Natural killer cell (primary cell): ENCODE measurements at regions not wholly inside any gene's neighbourhood (a gene's known extent, or its start where the extent isn't known, plus 50 kb on each side); places are given as distances from the start of the nearest gene placed in this dataset.

Experiments
- ATAC-seq, 3 donors: fragments of 150-1000 bp in 2 of 3; fragments of 200-7000 bp in 1 of 3; cut with Tn5 transposase; 1 replicate in 1 of 3; 2 replicates in 2 of 3; pipeline ENCODE4 v1.10.0; 2021; ENCODE audit warnings: mild to moderate bottlenecking in 2 of 3, moderate library complexity in 2 of 3
- DNase-seq, 2 donors: peaks; one replicate each; pipeline versions ENCODE4 v3.0.0 to v3.0.0-alpha.2; 2013 to 2021; ENCODE audit warnings: mixed read lengths in 1 of 2
- H3K27ac ChIP-seq: one replicate; pipeline ENCODE4 v1.5.1; 2013; ENCODE audit warnings: mild to moderate bottlenecking, low read length
- H3K27me3 ChIP-seq: one replicate; pipeline ENCODE4 v1.6.1; 2013; ENCODE audit warnings: low read length; ENCODE audit not compliant: control insufficient read depth, insufficient read depth
- H3K36me3 ChIP-seq: one replicate; pipeline ENCODE4 v1.6.1; 2013; ENCODE audit warnings: low read length; ENCODE audit not compliant: control insufficient read depth, insufficient read depth
- H3K4me1 ChIP-seq: one replicate; pipeline ENCODE4 v1.6.1; 2013; ENCODE audit warnings: low read length; ENCODE audit not compliant: control insufficient read depth, insufficient read depth
- H3K4me3 ChIP-seq: one replicate; pipeline ENCODE4 v1.5.1; 2013; ENCODE audit warnings: low read length
- H3K9me3 ChIP-seq: one replicate; pipeline ENCODE4 v1.6.1; 2013; ENCODE audit warnings: low read length; ENCODE audit not compliant: control insufficient read depth, insufficient read depth
- H3K27ac Mint-ChIP-seq, 2 donors: one replicate each; pipeline ENCODE4 v1.8.0; 2022; ENCODE audit warnings: mild to moderate bottlenecking in 2 of 2, mixed read lengths in 2 of 2, moderate library complexity in 1 of 2
- H3K27me3 Mint-ChIP-seq, 2 donors: one replicate each; pipeline ENCODE4 v1.8.0; 2022; ENCODE audit warnings: low read depth in 2 of 2, mixed read lengths in 2 of 2
- H3K36me3 Mint-ChIP-seq: one replicate; pipeline ENCODE4 v1.8.0; 2022; ENCODE audit warnings: mixed read lengths
- H3K4me1 Mint-ChIP-seq, 2 donors: one replicate each; pipeline ENCODE4 v1.8.0; 2022; ENCODE audit warnings: mixed read lengths in 2 of 2
- H3K4me3 Mint-ChIP-seq: one replicate; pipeline ENCODE4 v1.8.0; 2022; ENCODE audit warnings: mild to moderate bottlenecking, moderate library complexity, mixed read lengths
- H3K9me3 Mint-ChIP-seq, 2 donors: one replicate each; pipeline ENCODE4 v1.8.0; 2022; ENCODE audit warnings: mixed read lengths in 2 of 2
- WGBS: methylation state at CpG from one replicate; pipeline ENCODE4 v1.1.7; 2013; ENCODE audit warnings: missing lambda C conversion rate; ENCODE audit not compliant: insufficient coverage; 5-methylcytosine and 5-hydroxymethylcytosine counted together
- intact Hi-C: fragments of 100-400 bp; cut with micrococcal nuclease; formaldehyde crosslinking; loops from one replicate; pipeline ENCODE4 v1.14.2; 2022
- TF ChIP-seq, protein P1 (sequence below): fragments of 200-600 bp; IDR thresholded peaks from one replicate; pipeline ENCODE4 v1.8.0; 2022; ENCODE audit warnings: antibody characterized with exemption

DNA sequence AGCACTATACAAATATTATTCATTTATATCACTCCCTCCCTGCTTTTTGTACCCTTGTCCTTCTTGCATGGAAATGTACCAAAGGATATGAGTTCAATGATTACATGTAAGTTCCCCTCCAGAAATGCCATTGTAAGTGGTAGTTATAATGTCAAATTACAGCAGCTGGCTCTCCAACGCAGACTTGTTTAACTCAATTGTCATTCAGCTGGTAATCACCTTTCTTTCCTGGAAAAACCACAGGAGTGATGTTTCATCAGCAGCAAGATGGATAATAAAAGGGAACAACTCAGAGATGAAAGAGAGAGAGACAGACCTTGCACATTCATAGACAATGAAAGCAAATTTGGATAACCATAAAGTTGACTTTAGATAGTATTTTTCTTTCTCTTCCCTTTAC lies 578.6 kb upstream of the PBX1 start:
- WGBS: no CpG with 5 or more reads among the region's 1 CpG
- no peak for ATAC-seq

DNA sequence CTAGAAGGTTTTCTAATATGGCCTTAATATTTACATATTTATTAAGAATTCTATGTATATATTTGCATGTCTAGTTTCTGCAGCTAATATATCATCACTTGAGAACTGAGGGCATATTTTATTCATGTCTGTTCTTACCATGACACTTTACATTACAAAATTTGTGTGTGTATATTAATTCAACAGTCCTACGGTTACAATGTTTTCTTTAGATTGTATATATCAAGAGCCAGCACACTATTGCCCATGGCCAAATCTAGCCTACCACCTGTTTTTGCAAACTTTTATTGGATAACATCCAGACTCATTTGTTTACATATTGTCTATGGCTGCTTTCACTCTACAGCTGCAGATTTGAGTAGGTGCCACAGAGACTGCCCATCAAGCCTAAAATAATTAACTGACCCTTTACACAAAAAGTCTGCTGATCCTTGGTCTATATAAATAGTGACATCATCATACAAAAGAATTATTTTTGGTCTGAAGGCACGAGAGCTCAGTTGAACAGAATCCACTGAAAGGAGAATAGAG lies 577.4 kb upstream of the PBX1 start:
- Mint-ChIP-seq H3K27ac (no peak overlapping the region), H3K4me1 (no peaks in the 10 kb centered on the region), H3K36me3 (no peaks in the 10 kb centered on the region), H3K4me3 (no peak overlapping the region), H3K9me3 (peaks cover 16% of the 10 kb centered on the region in 2 donors), H3K27me3 (no peaks in the 10 kb centered on the region)
- Histone ChIP-seq H3K4me1 (no peaks in the 10 kb centered on the region), H3K9me3 (no peaks in the 10 kb centered on the region), H3K4me3 (no peak overlapping the region), H3K27ac (no peak overlapping the region), H3K36me3 (no peaks in the 10 kb centered on the region), H3K27me3 (no peaks in the 10 kb centered on the region)
- DNase-seq: no peak
- TF ChIP-seq, protein P1, sequence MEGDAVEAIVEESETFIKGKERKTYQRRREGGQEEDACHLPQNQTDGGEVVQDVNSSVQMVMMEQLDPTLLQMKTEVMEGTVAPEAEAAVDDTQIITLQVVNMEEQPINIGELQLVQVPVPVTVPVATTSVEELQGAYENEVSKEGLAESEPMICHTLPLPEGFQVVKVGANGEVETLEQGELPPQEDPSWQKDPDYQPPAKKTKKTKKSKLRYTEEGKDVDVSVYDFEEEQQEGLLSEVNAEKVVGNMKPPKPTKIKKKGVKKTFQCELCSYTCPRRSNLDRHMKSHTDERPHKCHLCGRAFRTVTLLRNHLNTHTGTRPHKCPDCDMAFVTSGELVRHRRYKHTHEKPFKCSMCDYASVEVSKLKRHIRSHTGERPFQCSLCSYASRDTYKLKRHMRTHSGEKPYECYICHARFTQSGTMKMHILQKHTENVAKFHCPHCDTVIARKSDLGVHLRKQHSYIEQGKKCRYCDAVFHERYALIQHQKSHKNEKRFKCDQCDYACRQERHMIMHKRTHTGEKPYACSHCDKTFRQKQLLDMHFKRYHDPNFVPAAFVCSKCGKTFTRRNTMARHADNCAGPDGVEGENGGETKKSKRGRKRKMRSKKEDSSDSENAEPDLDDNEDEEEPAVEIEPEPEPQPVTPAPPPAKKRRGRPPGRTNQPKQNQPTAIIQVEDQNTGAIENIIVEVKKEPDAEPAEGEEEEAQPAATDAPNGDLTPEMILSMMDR: no peak
- 100% methylated on average over 1 of the region's 2 CpGs for WGBS
- ATAC-seq: no peak
- intact Hi-C loops: no loop called here

More for the DNA sequence above, 578.6 kb upstream of the PBX1 start:
- Histone ChIP-seq H3K9me3 (no peaks in the 10 kb centered on the region), H3K27me3 (no peaks in the 10 kb centered on the region), H3K4me1 (no peaks in the 10 kb centered on the region), H3K27ac (no peak overlapping the region), H3K36me3 (no peaks in the 10 kb centered on the region), H3K4me3 (no peak overlapping the region)
- Mint-ChIP-seq H3K36me3 (no peaks in the 10 kb centered on the region), H3K9me3 (peaks cover 19 to 21% of the 10 kb centered on the region in 2 donors), H3K4me3 (no peak overlapping the region), H3K27ac (no peak overlapping the region), H3K4me1 (no peaks in the 10 kb centered on the region), H3K27me3 (no peaks in the 10 kb centered on the region)
- intact Hi-C loops: no loop called here
- TF ChIP-seq, protein P1: no peak
- no peak for DNase-seq

DNA sequence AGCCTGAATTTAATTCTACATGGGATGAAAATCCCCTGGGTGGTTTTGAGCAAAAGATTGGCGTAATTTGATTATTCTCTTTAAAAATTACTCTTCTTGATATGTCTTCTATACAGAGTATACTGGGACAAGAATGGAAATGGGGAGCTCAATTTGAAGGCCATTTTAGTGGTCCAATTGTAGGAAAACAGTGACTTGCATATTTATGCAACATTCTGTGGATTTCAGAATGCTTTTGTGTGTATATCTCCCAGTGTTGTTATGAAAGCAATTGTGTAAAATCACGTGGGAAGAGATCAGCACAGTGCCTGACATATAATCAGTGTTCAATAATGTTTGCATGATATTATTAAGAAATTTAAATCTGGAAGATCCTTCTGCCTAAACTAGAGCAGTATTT lies 575.9 kb upstream of the PBX1 start:
- H3K9me3 ChIP-seq: no peaks in the 10 kb centered on the region
- Mint-ChIP-seq H3K27me3 (no peaks in the 10 kb centered on the region), H3K4me1 (no peaks in the 10 kb centered on the region), H3K36me3 (no peaks in the 10 kb centered on the region), H3K9me3 (peaks cover 10 to 11% of the 10 kb centered on the region in 2 donors), H3K4me3 (no peak overlapping the region), H3K27ac (no peak overlapping the region)
- intact Hi-C loops: no loop called here
- no peaks in the 10 kb centered on the region for H3K4me1 ChIP-seq
- H3K36me3 ChIP-seq: no peaks in the 10 kb centered on the region
- ATAC-seq: no peak
- no peak for DNase-seq
- 53% methylated on average over 1 of the region's 2 CpGs for WGBS
- H3K27ac ChIP-seq: no peak overlapping the region
- no peaks in the 10 kb centered on the region for H3K27me3 ChIP-seq
- TF ChIP-seq, protein P1: no peak
- no peak overlapping the region for H3K4me3 ChIP-seq

DNA sequence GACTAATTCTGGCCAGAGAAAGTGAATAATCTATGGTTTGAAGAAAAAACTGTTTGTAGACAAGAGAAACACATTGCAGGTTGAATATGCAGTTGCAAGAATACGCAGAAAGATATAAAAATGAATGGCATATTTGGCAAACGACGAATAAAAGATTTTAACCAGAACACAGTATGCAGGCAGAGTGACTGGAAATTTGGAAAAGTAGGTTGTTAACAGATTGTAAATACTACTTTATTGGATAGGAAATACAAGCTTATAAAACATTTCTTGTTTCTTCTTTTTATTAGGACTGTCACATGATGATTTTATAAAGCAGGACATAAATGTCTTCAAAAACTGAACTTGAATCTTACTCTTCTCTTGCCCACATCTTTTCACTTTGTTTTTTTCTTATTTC lies 573.3 kb upstream of the PBX1 start:
- WGBS: 69% methylated on average over 1 of the region's 3 CpGs
- H3K27ac Mint-ChIP-seq: no peak overlapping the region
- H3K9me3 Mint-ChIP-seq: peaks cover 5 to 9% of the 10 kb centered on the region in 2 donors
- H3K27me3 Mint-ChIP-seq: no peaks in the 10 kb centered on the region
- ATAC-seq: no peak
- TF ChIP-seq, protein P1: no peak
- Histone ChIP-seq H3K4me3 (no peak overlapping the region), H3K36me3 (no peaks in the 10 kb centered on the region), H3K4me1 (no peaks in the 10 kb centered on the region), H3K27me3 (no peaks in the 10 kb centered on the region), H3K27ac (no peak overlapping the region), H3K9me3 (no peaks in the 10 kb centered on the region)
- H3K4me1 Mint-ChIP-seq: no peaks in the 10 kb centered on the region
- no peaks in the 10 kb centered on the region for H3K36me3 Mint-ChIP-seq
- H3K4me3 Mint-ChIP-seq: no peak overlapping the region
- intact Hi-C loops: no loop called here
- DNase-seq: no peak
